Kidney epithelial cell (primary cell): ENCODE measurements at regions not wholly inside any gene's neighbourhood (a gene's known extent, or its start where the extent isn't known, plus 50 kb on each side); places are given as distances from the start of the nearest gene placed in this dataset.

Source experiments
- DNase-seq: peaks from one replicate; pipeline ENCODE4 v3.0.0-alpha.2; 2010; ENCODE audit warnings: low read depth
- H3K27me3 ChIP-seq: 2 replicates; pipeline ENCODE4 v1.6.0; 2011; ENCODE audit warnings: low read length; ENCODE audit not compliant: control insufficient read depth, insufficient read depth
- H3K36me3 ChIP-seq: 2 replicates; pipeline ENCODE4 v1.5.1; 2011; ENCODE audit warnings: low read length; ENCODE audit not compliant: control insufficient read depth, insufficient read depth
- H3K4me3 ChIP-seq: 2 replicates; pipeline ENCODE4 v1.5.1; 2011; ENCODE audit warnings: low read depth, mild to moderate bottlenecking, control low read depth, low read length
- CTCF ChIP-seq: IDR thresholded peaks from 2 replicates; pipeline ENCODE4 v1.5.1; 2011; ENCODE audit warnings: mild to moderate bottlenecking, moderate library complexity, low read length, control low read depth, inconsistent platforms; ENCODE audit not compliant: insufficient read depth, poor library complexity, severe bottlenecking

- H3K36me3 ChIP-seq = no peaks in the 10 kb centered on the region
- no peaks in the 10 kb centered on the region for H3K27me3 ChIP-seq
- no peak for DNase-seq
- TF ChIP-seq CTCF = no peak
- no peak overlapping the region for H3K4me3 ChIP-seq
Observed at GRCh38 chr3:145750657-145751056, 410.3 kb downstream of the PLOD2 start.

- TF ChIP-seq CTCF = no peak
- no peak for DNase-seq
Observed at GRCh38 chr3:145752576-145752975, 408.4 kb downstream of the PLOD2 start.

GRCh38 chr3:145754605-145755289 lies 406.2 kb downstream of the PLOD2 start:
- DNase-seq = no peak
- no peaks in the 10 kb centered on the region for H3K36me3 ChIP-seq
- H3K27me3 ChIP-seq = no peaks in the 10 kb centered on the region
- TF ChIP-seq CTCF = no peak
- no peak overlapping the region for H3K4me3 ChIP-seq

More at GRCh38 chr3:145752576-145752975, 408.4 kb downstream of the PLOD2 start:
- Histone ChIP-seq H3K36me3 (no peaks in the 10 kb centered on the region), H3K4me3 (no peak overlapping the region), H3K27me3 (no peaks in the 10 kb centered on the region)

GRCh38 chr3:145760036-145760435 lies 400.9 kb downstream of the PLOD2 start:
- H3K36me3 ChIP-seq = no peaks in the 10 kb centered on the region
- no peak for DNase-seq
- TF ChIP-seq CTCF = no peak
- H3K27me3 ChIP-seq = no peaks in the 10 kb centered on the region
- H3K4me3 ChIP-seq = no peak overlapping the region

GRCh38 chr3:145767909-145768308 lies 393.1 kb downstream of the PLOD2 start:
- TF ChIP-seq CTCF = no peak
- Histone ChIP-seq H3K4me3 (no peak overlapping the region), H3K36me3 (no peaks in the 10 kb centered on the region), H3K27me3 (no peaks in the 10 kb centered on the region)
- no peak for DNase-seq
